ENCODE measurements at regions not wholly inside any gene's neighbourhood (a gene's known extent, or its start where the extent isn't known, plus 50 kb on each side); places are given as distances from the start of the nearest gene placed in this dataset.

DNA sequence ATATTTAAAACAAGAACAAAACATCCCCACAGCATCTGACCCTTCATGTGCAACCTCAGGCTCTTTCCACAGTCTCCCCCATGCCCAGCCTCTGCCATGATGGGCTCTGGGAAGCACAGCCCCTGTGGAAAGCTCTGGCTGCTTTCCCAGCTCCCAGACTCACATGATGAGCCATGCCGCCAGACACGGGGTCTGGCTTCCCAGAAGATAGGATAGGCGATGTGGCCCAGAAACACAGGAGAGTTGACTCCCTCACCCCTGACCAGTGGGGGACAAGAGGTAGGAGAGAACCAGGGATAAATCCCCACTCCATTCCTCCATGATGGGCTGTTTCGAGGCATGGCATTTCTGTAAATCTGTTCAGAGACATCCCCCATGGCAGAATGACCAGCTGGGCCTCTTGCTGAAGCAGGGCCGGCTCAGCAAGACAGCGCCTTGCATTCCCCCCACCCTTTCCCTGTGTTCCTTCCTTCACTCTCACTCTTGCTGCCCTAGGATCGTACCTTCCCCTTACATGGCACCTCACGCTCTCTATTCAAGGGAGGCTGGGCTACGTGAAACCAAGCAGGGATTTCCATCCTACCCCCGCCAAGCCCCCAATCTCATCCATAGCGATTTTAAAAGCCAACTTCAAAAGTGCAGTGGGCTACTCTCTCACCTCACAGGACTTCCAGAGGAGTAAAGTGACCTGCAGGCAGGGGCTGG lies 192.4 kb downstream of the ABHD5 start:
- DNase-seq (ENCODE audit: low read depth, low spot score) = no peak
- Histone ChIP-seq H4K20me1 (ENCODE audit: control insufficient read depth, extremely low read depth, insufficient read depth, low read length) (no peaks in the 10 kb centered on the region), H3K4me1 (ENCODE audit: control insufficient read depth, extremely low read depth, insufficient read depth, low read length) (no peaks in the 10 kb centered on the region), H3K27me3 (ENCODE audit: control insufficient read depth, extremely low read depth, insufficient read depth, low read length) (no peaks in the 10 kb centered on the region), H3K9ac (ENCODE audit: control insufficient read depth, extremely low read depth, insufficient read depth, low read length) (no peak overlapping the region), H3K9me3 (ENCODE audit: control insufficient read depth, low read depth, low read length) (no peaks in the 10 kb centered on the region), H3K9me1 (ENCODE audit: control insufficient read depth, extremely low read depth, insufficient read depth, low read length) (no peaks in the 10 kb centered on the region), H3K4me2 (ENCODE audit: control insufficient read depth, extremely low read depth, insufficient read depth, low read depth, low read length) (no peak overlapping the region), H3K36me3 (ENCODE audit: control insufficient read depth in 2 of 2, extremely low read depth in 1 of 2, insufficient read depth in 2 of 2, low read length in 2 of 2) (no peaks in the 10 kb centered on the region), H2AFZ (ENCODE audit: control insufficient read depth, low read length) (no peak overlapping the region), H3K27ac (ENCODE audit: control insufficient read depth, insufficient read depth, low read length) (no peak overlapping the region), H3K79me2 (ENCODE audit: control insufficient read depth, insufficient read depth, low read length) (no peaks in the 10 kb centered on the region), H3K4me3 (ENCODE audit: control insufficient read depth in 2 of 3, extremely low read depth in 1 of 3, insufficient read depth in 2 of 3, low read depth in 1 of 3, low read length in 3 of 3) (no peak overlapping the region)
- FAIRE-seq = no peak
- dilution Hi-C loops (cut with MboI; ENCODE audit: extremely low pct_ligation_motif_present, low sequenced_read_pairs) = no loop called here
- TF ChIP-seq EZH2 (IDR thresholded peaks at IDR 0.05; ENCODE audit: low read length) (no peak), CTCF (optimal IDR thresholded peaks at IDR 0.05 in 1 of 3, IDR thresholded peaks at IDR 0.05 in 1 of 3, conservative IDR thresholded peaks at IDR 0.05 in 1 of 3; ENCODE audit: extremely low read depth in 1 of 3, insufficient read depth in 2 of 3, low read length in 3 of 3) (no peak)

GRCh38 chr3:43883729-43884396 lies 193.1 kb downstream of the ABHD5 start:
- Histone ChIP-seq H3K27ac (ENCODE audit: control insufficient read depth, insufficient read depth, low read length) (no peak overlapping the region), H3K4me1 (ENCODE audit: control insufficient read depth, extremely low read depth, insufficient read depth, low read length) (no peaks in the 10 kb centered on the region), H2AFZ (ENCODE audit: control insufficient read depth, low read length) (no peak overlapping the region), H3K9ac (ENCODE audit: control insufficient read depth, extremely low read depth, insufficient read depth, low read length) (no peak overlapping the region), H4K20me1 (ENCODE audit: control insufficient read depth, extremely low read depth, insufficient read depth, low read length) (no peaks in the 10 kb centered on the region), H3K9me3 (ENCODE audit: control insufficient read depth, low read depth, low read length) (no peaks in the 10 kb centered on the region), H3K9me1 (ENCODE audit: control insufficient read depth, extremely low read depth, insufficient read depth, low read length) (no peaks in the 10 kb centered on the region), H3K27me3 (ENCODE audit: control insufficient read depth, extremely low read depth, insufficient read depth, low read length) (no peaks in the 10 kb centered on the region), H3K79me2 (ENCODE audit: control insufficient read depth, insufficient read depth, low read length) (no peaks in the 10 kb centered on the region), H3K4me3 (ENCODE audit: control insufficient read depth in 2 of 3, extremely low read depth in 1 of 3, insufficient read depth in 2 of 3, low read depth in 1 of 3, low read length in 3 of 3) (no peak overlapping the region), H3K4me2 (ENCODE audit: control insufficient read depth, extremely low read depth, insufficient read depth, low read depth, low read length) (no peak overlapping the region), H3K36me3 (ENCODE audit: control insufficient read depth in 2 of 2, extremely low read depth in 1 of 2, insufficient read depth in 2 of 2, low read length in 2 of 2) (no peaks in the 10 kb centered on the region)
- no peak for FAIRE-seq
- TF ChIP-seq CTCF (optimal IDR thresholded peaks at IDR 0.05 in 1 of 3, IDR thresholded peaks at IDR 0.05 in 1 of 3, conservative IDR thresholded peaks at IDR 0.05 in 1 of 3; ENCODE audit: extremely low read depth in 1 of 3, insufficient read depth in 2 of 3, low read length in 3 of 3) (no peak), EZH2 (IDR thresholded peaks at IDR 0.05; ENCODE audit: low read length) (no peak)
- no peak for DNase-seq (ENCODE audit: low read depth, low spot score)
- dilution Hi-C loops (cut with MboI; ENCODE audit: extremely low pct_ligation_motif_present, low sequenced_read_pairs) = no loop called here

All from keratinocyte (primary cell).